ENCODE measurements at regions not wholly inside any gene's neighbourhood (a gene's known extent, or its start where the extent isn't known, plus 50 kb on each side); places are given as distances from the start of the nearest gene placed in this dataset.
A peak's percentile ranks its signal among the peaks of the same experiment; 100 is the strongest.

DNA sequence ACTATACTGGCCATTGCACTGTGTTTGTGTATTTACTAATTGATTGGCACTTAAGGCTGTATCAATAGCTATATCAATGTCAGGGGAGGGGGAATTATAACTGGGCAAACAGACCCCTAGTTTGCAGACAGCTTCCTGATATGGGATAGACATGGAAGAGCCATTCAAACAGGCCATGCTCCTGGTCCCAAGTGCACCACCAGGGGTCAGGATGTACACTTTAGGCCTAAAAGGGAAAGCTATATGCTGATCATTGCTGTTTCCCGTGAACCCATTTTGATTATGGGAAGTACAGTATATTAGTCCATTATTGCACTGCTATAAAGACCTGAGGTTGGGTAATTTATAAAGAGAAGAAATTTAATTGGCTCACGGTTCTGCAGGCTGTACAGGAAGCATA, 124.9 kb upstream of the BACE2 start:
- intact Hi-C loops (cut with DNase I) = no loop called here
- no peak overlapping the region for H3K27ac ChIP-seq
- H3K4me1 ChIP-seq = no peaks in the 10 kb centered on the region
- TF ChIP-seq, protein P1, sequence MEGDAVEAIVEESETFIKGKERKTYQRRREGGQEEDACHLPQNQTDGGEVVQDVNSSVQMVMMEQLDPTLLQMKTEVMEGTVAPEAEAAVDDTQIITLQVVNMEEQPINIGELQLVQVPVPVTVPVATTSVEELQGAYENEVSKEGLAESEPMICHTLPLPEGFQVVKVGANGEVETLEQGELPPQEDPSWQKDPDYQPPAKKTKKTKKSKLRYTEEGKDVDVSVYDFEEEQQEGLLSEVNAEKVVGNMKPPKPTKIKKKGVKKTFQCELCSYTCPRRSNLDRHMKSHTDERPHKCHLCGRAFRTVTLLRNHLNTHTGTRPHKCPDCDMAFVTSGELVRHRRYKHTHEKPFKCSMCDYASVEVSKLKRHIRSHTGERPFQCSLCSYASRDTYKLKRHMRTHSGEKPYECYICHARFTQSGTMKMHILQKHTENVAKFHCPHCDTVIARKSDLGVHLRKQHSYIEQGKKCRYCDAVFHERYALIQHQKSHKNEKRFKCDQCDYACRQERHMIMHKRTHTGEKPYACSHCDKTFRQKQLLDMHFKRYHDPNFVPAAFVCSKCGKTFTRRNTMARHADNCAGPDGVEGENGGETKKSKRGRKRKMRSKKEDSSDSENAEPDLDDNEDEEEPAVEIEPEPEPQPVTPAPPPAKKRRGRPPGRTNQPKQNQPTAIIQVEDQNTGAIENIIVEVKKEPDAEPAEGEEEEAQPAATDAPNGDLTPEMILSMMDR (IDR thresholded peaks at IDR 0.05) = peak; percentile 6
- no peak overlapping the region for H3K4me3 ChIP-seq
- ATAC-seq (no peak), DNase-seq (no peak)
- H3K27me3 ChIP-seq = no peaks in the 10 kb centered on the region
- no peaks in the 10 kb centered on the region for H3K9me3 ChIP-seq
- no peaks in the 10 kb centered on the region for H3K36me3 ChIP-seq

GRCh38 chr21:41045534-41046268, 122.3 kb upstream of the BACE2 start:
- intact Hi-C loops (cut with DNase I) = no loop called here
- Histone ChIP-seq H3K9me3 (no peaks in the 10 kb centered on the region), H3K27me3 (no peaks in the 10 kb centered on the region), H3K4me3 (no peak overlapping the region), H3K4me1 (no peaks in the 10 kb centered on the region), H3K36me3 (no peaks in the 10 kb centered on the region), H3K27ac (no peak overlapping the region)
- peak; percentile 81 for ATAC-seq
- TF ChIP-seq, protein P1 (IDR thresholded peaks at IDR 0.05) = peak; percentile 43
- DNase-seq = no peak

DNA sequence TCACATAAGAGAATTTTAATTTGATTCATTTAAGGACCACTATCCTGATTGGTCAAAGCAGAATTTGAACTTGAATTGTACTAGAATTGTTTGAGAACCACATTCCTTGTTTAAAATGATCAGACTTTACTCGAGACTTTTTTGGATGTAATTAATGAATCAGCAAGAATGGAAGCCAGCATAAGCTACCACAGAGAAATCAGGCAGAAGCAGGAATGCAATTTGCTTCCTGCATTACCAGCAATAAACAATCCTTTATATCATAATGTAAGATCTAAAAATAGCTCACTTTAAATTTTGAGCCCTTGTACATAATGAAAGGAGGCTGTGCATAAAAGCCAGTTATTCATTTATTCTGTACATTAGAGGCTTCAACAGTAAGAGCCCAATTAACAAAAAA, 119.8 kb upstream of the BACE2 start:
- TF ChIP-seq, protein P1 (IDR thresholded peaks at IDR 0.05) = no peak
- Histone ChIP-seq H3K27ac (no peak overlapping the region), H3K9me3 (no peaks in the 10 kb centered on the region), H3K27me3 (no peaks in the 10 kb centered on the region), H3K4me1 (no peaks in the 10 kb centered on the region), H3K4me3 (no peak overlapping the region), H3K36me3 (no peaks in the 10 kb centered on the region)
- intact Hi-C loops (cut with DNase I) = no loop called here
- no peak for ATAC-seq
- DNase-seq = no peak

DNA sequence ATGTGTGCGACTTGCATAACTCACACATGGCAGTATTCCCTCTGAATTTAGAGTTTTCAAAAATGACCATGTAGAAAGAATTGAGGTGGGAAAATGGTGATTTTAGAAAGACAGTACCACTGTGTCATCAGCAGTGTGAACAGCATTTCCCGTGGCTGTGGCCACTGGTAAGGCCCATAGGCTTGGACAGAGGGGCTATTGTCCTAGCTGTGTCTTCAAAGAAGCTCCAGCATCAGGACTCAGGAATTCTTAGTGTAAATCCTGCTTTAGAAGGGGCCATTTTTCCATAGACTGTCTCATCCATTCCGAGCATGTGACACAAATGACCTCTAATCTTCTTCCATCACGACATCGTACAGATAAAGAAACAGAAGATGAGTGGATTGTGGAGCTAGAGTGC, 119.3 kb upstream of the BACE2 start:
- Histone ChIP-seq H3K36me3 (no peaks in the 10 kb centered on the region), H3K4me1 (no peaks in the 10 kb centered on the region), H3K27me3 (no peaks in the 10 kb centered on the region), H3K4me3 (no peak overlapping the region), H3K9me3 (no peaks in the 10 kb centered on the region), H3K27ac (no peak overlapping the region)
- intact Hi-C loops (cut with DNase I) = no loop called here
- ATAC-seq = no peak
- TF ChIP-seq, protein P1 (IDR thresholded peaks at IDR 0.05) = no peak
- no peak for DNase-seq

DNA sequence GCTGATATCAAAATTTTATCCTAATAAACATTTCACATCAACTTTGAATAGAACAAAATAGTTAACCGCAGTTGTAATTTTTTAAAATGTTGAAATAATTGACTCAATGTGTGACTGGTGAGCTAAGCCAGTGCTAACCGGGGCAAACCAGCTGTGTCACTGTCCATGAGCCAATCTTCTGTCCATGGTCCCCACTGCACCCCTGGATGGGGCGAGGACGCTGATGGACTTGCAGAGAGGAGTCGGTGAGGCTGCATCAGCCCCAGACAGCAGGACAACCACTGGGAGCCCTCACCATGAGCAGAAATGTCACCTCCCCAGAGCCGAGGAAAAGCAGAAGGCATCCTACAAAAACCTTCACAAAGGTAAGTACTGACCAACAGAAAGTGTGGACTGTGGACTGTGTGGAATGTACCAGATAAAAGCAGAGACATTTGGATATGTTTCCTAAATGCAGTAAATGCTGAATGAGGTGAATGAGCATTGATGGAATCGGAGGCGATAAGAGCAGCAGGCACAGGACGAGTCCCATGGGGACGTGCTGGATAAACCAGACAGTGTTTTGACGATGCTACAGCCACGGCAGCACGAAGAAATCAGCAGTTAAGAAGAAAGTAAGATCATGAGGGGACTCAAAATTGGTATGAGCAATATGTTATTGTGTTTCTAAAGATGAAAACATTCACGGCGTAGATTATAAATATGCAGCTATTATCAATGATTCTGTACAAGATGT, 115.0 kb upstream of the BACE2 start:
- no peaks in the 10 kb centered on the region for H3K4me1 ChIP-seq
- no peaks in the 10 kb centered on the region for H3K27me3 ChIP-seq
- H3K4me3 ChIP-seq = no peak overlapping the region
- no peak overlapping the region for H3K27ac ChIP-seq
- H3K36me3 ChIP-seq = no peaks in the 10 kb centered on the region
- intact Hi-C loops (cut with DNase I) = no loop called here
- no peaks in the 10 kb centered on the region for H3K9me3 ChIP-seq
- ATAC-seq (no peak), DNase-seq (no peak)
- TF ChIP-seq, protein P1 (IDR thresholded peaks at IDR 0.05) = no peak
